Stomach (tissue), 8 donors: ENCODE measurements at regions not wholly inside any gene's neighbourhood (a gene's known extent, or its start where the extent isn't known, plus 50 kb on each side); places are given as distances from the start of the nearest gene placed in this dataset.

Source experiments
- DNase-seq, 2 donors: peaks; one replicate each; pipeline versions ENCODE4 v3.0.0 to v3.0.0-alpha.2; 2013 to 2019
- H3K27ac ChIP-seq, 5 donors: fragments of 200-600 bp in 4 of 5; sonication (generic) in 4 of 5; one replicate each; pipeline ENCODE4 v1.5.1; 2013 to 2019; ENCODE audit warnings: mild to moderate bottlenecking in 1 of 5, moderate library complexity in 1 of 5
- H3K27me3 ChIP-seq, 3 donors: fragments of 200-600 bp; sonication (generic); one replicate each; pipeline ENCODE4 v1.5.1; 2017 to 2019; ENCODE audit warnings: mixed run types in 1 of 3
- H3K36me3 ChIP-seq, 4 donors: fragments of 200-600 bp; sonication (generic); 1 replicate in 3 of 4; 2 replicates in 1 of 4; pipeline ENCODE4 v1.5.1; 2016 to 2019
- H3K4me1 ChIP-seq, 4 donors: fragments of 200-600 bp; sonication (generic); one replicate each; pipeline ENCODE4 v1.5.1; 2016 to 2019
- H3K4me3 ChIP-seq, 4 donors: fragments of 200-600 bp; sonication (generic) in 3 of 4; one replicate each; pipeline ENCODE4 v1.5.1; 2016 to 2019; ENCODE audit warnings: mild to moderate bottlenecking in 1 of 4
- H3K9me3 ChIP-seq, 4 donors: fragments of 200-600 bp; sonication (generic); one replicate each; pipeline ENCODE4 v1.5.1; 2016 to 2019
- CTCF ChIP-seq, 7 experiments: fragments of 450-650 bp in 4 of 7; fragments of 200-600 bp in 3 of 7; sonication (generic) in 3 of 7; IDR thresholded peaks; one replicate each; pipeline ENCODE4 v1.5.1; 2016 to 2019; ENCODE audit warnings: antibody characterized with exemption in 7 of 7, control low read depth in 2 of 7, mild to moderate bottlenecking in 1 of 7
- EP300 ChIP-seq: sonication (generic); formaldehyde crosslinking; IDR thresholded peaks from one replicate; pipeline ENCODE4 v1.6.1; 2017; ENCODE audit warnings: antibody characterized with exemption
- POLR2A ChIP-seq, 4 donors: fragments of 450-650 bp; IDR thresholded peaks; one replicate each; pipeline ENCODE4 v1.6.1; 2016; ENCODE audit warnings: antibody characterized with exemption in 4 of 4, control low read depth in 2 of 4, mild to moderate bottlenecking in 1 of 4, moderate library complexity in 1 of 4
- POLR2AphosphoS5 ChIP-seq, 3 donors: sonication (generic); formaldehyde crosslinking; IDR thresholded peaks; one replicate each; pipeline ENCODE4 v1.6.1; 2016; ENCODE audit warnings: antibody characterized with exemption in 3 of 3
- whole genome bisulfite sequencing, 5 donors: extraction: QIAGEN DNeasy Blood & Tissue Kit in 3 of 5; methylation state at CpG; one replicate each; pipeline versions ENCODE4 v1.1.5 to v1.1.7; 2013 to 2018; 5-methylcytosine and 5-hydroxymethylcytosine counted together
- intact Hi-C: fragments of 100-400 bp; cut with DNase I; formaldehyde crosslinking; loops from one replicate; pipeline ENCODE4 v1.15.1; 2023; ENCODE audit warnings: low total_unique reads
- donor health status: healthy with polysubstance abuse.
- donor health status: Bipolar disorder and iron deficiency.
- donor health status: healthy.

GRCh38 chr3:98259-98654 is 98.3 kb upstream of the CHL1 start:
- H3K36me3 ChIP-seq = no peaks in the 10 kb centered on the region
- no peak overlapping the region for H3K4me3 ChIP-seq
- no peaks in the 10 kb centered on the region for H3K27me3 ChIP-seq
- no peak for TF ChIP-seq EP300
- TF ChIP-seq POLR2AphosphoS5 (IDR thresholded peaks at IDR 0.05) = no peak
- TF ChIP-seq POLR2A (IDR thresholded peaks at IDR 0.05) = no peak
- no peak for DNase-seq
- H3K27ac ChIP-seq = no peak overlapping the region
- WGBS, 5 donors = 61 to 78% (median 71%) methylated on average over 5 of the region's 5 CpGs
- no peaks in the 10 kb centered on the region for H3K4me1 ChIP-seq
- H3K9me3 ChIP-seq = no peaks in the 10 kb centered on the region
- intact Hi-C loops = no loop called here

GRCh38 chr3:99506-99905 is 97.1 kb upstream of the CHL1 start:
- no peak for TF ChIP-seq EP300
- TF ChIP-seq CTCF (IDR thresholded peaks at IDR 0.05) = no peak
- TF ChIP-seq POLR2A (IDR thresholded peaks at IDR 0.05) = no peak
- TF ChIP-seq POLR2AphosphoS5 (IDR thresholded peaks at IDR 0.05) = no peak
- H3K4me3 ChIP-seq = no peak overlapping the region
- intact Hi-C loops = no loop called here
- H3K27ac ChIP-seq = no peak overlapping the region
- H3K36me3 ChIP-seq = no peaks in the 10 kb centered on the region
- no peaks in the 10 kb centered on the region for H3K27me3 ChIP-seq
- no peaks in the 10 kb centered on the region for H3K4me1 ChIP-seq
- no peaks in the 10 kb centered on the region for H3K9me3 ChIP-seq
- DNase-seq = peak in 1 of 2 donors; percentile 41
- 65 to 78% (median 68%) methylated on average over 5 of the region's 5 CpGs for WGBS, 5 donors

- intact Hi-C loops = no loop called here
- Histone ChIP-seq H3K36me3 (no peaks in the 10 kb centered on the region), H3K27me3 (no peaks in the 10 kb centered on the region), H3K4me3 (no peak overlapping the region), H3K9me3 (no peaks in the 10 kb centered on the region), H3K27ac (no peak overlapping the region), H3K4me1 (no peaks in the 10 kb centered on the region)
- TF ChIP-seq EP300 (no peak), CTCF (IDR thresholded peaks at IDR 0.05) (no peak), POLR2A (IDR thresholded peaks at IDR 0.05) (no peak)
- DNase-seq = no peak
- 43 to 59% (median 51%) methylated on average over 4 of the region's 4 CpGs for WGBS, 5 donors
Measured at GRCh38 chr3:102484-102883, 94.1 kb upstream of the CHL1 start.

- Histone ChIP-seq H3K9me3 (no peaks in the 10 kb centered on the region), H3K36me3 (no peaks in the 10 kb centered on the region), H3K27me3 (no peaks in the 10 kb centered on the region), H3K27ac (no peak overlapping the region), H3K4me1 (no peaks in the 10 kb centered on the region), H3K4me3 (no peak overlapping the region)
- no peak for DNase-seq
- 55 to 82% (median 73%) methylated on average over 2 of the region's 2 CpGs for WGBS, 5 donors
- TF ChIP-seq POLR2AphosphoS5 (IDR thresholded peaks at IDR 0.05) (no peak), EP300 (no peak), POLR2A (IDR thresholded peaks at IDR 0.05) (no peak), CTCF (IDR thresholded peaks at IDR 0.05) (no peak)
- intact Hi-C loops = no loop called here
Measured at GRCh38 chr3:103991-104390, 92.6 kb upstream of the CHL1 start.

- Histone ChIP-seq H3K27ac (no peak overlapping the region), H3K27me3 (no peaks in the 10 kb centered on the region), H3K36me3 (no peaks in the 10 kb centered on the region), H3K4me1 (no peaks in the 10 kb centered on the region), H3K4me3 (no peak overlapping the region), H3K9me3 (no peaks in the 10 kb centered on the region)
- no peak for TF ChIP-seq POLR2AphosphoS5 (IDR thresholded peaks at IDR 0.05)
- no peak for TF ChIP-seq POLR2A (IDR thresholded peaks at IDR 0.05)
- no peak for TF ChIP-seq EP300
- no peak for TF ChIP-seq CTCF (IDR thresholded peaks at IDR 0.05)
- intact Hi-C loops = no loop called here
- DNase-seq = no peak
- WGBS, 5 donors = 56 to 67% (median 61%) methylated on average over 5 of the region's 5 CpGs
Measured at GRCh38 chr3:105585-105984, 91.0 kb upstream of the CHL1 start.
